Mucosa of rectum (tissue), 2 donors: ENCODE measurements at regions not wholly inside any gene's neighbourhood (a gene's known extent, or its start where the extent isn't known, plus 50 kb on each side); places are given as distances from the start of the nearest gene placed in this dataset.

Experiments
- H3K27ac ChIP-seq, 2 donors: one replicate each; pipeline ENCODE4 v1.7.0; 2013; ENCODE audit warnings: inconsistent platforms in 2 of 2, low read depth in 2 of 2, low read length in 2 of 2
- H3K27me3 ChIP-seq, 2 donors: one replicate each; pipeline ENCODE4 v1.7.0; 2013; ENCODE audit warnings: low read length in 2 of 2; ENCODE audit not compliant: control insufficient read depth in 2 of 2, insufficient read depth in 2 of 2
- H3K36me3 ChIP-seq, 2 donors: one replicate each; pipeline ENCODE4 v1.7.0; 2013; ENCODE audit warnings: low read length in 2 of 2; ENCODE audit not compliant: control insufficient read depth in 2 of 2, insufficient read depth in 2 of 2
- H3K4me1 ChIP-seq, 2 donors: one replicate each; pipeline ENCODE4 v1.7.0; 2013; ENCODE audit warnings: low read length in 2 of 2, mild to moderate bottlenecking in 1 of 2; ENCODE audit not compliant: control insufficient read depth in 2 of 2, insufficient read depth in 2 of 2
- H3K4me3 ChIP-seq, 2 donors: one replicate each; pipeline ENCODE4 v1.7.0; 2013; ENCODE audit warnings: low read length in 2 of 2
- H3K9ac ChIP-seq, 2 donors: one replicate each; pipeline ENCODE4 v1.7.0; 2013; ENCODE audit warnings: low read length in 2 of 2, low read depth in 1 of 2, mild to moderate bottlenecking in 1 of 2
- H3K9me3 ChIP-seq, 2 donors: one replicate each; pipeline ENCODE4 v1.7.0; 2013; ENCODE audit warnings: low read length in 2 of 2; ENCODE audit not compliant: control insufficient read depth in 2 of 2
- donor health status: healthy.
- donor health status: Normal muscosa, but diverticular disease.

- Histone ChIP-seq H3K36me3 (no peaks in the 10 kb centered on the region), H3K9me3 (no peaks in the 10 kb centered on the region), H3K27ac (no peak overlapping the region), H3K4me1 (no peaks in the 10 kb centered on the region), H3K9ac (no peak overlapping the region), H3K4me3 (no peak overlapping the region), H3K27me3 (no peaks in the 10 kb centered on the region)
Observed at GRCh38 chr2:226190479-226191252, 609.0 kb downstream of the IRS1 start.

- Histone ChIP-seq H3K36me3 (no peaks in the 10 kb centered on the region), H3K4me3 (no peak overlapping the region), H3K27me3 (no peaks in the 10 kb centered on the region), H3K9ac (no peak overlapping the region), H3K27ac (no peak overlapping the region), H3K4me1 (peaks cover 0 to 2% of the 10 kb centered on the region in 2 donors), H3K9me3 (no peaks in the 10 kb centered on the region)
Observed at GRCh38 chr2:226189061-226189460, 610.6 kb downstream of the IRS1 start.

- no peak overlapping the region for H3K27ac ChIP-seq
- no peaks in the 10 kb centered on the region for H3K36me3 ChIP-seq
- H3K4me3 ChIP-seq, result no peak overlapping the region
- H3K9me3 ChIP-seq, result no peaks in the 10 kb centered on the region
- H3K9ac ChIP-seq, result no peak overlapping the region
- no peaks in the 10 kb centered on the region for H3K27me3 ChIP-seq
- peaks cover 0 to 2% of the 10 kb centered on the region in 2 donors for H3K4me1 ChIP-seq
Observed at GRCh38 chr2:226187616-226188015, 612.0 kb downstream of the IRS1 start.

- H3K4me1 ChIP-seq, result peaks cover 0 to 2% of the 10 kb centered on the region in 2 donors
- H3K36me3 ChIP-seq, result no peaks in the 10 kb centered on the region
- H3K9me3 ChIP-seq, result no peaks in the 10 kb centered on the region
- H3K4me3 ChIP-seq, result no peak overlapping the region
- no peaks in the 10 kb centered on the region for H3K27me3 ChIP-seq
- H3K27ac ChIP-seq, result no peak overlapping the region
- H3K9ac ChIP-seq, result no peak overlapping the region
Observed at GRCh38 chr2:226187156-226187555, 612.5 kb downstream of the IRS1 start.

- peaks cover 0 to 2% of the 10 kb centered on the region in 2 donors for H3K4me1 ChIP-seq
- no peaks in the 10 kb centered on the region for H3K27me3 ChIP-seq
- no peak overlapping the region for H3K4me3 ChIP-seq
- peak overlapping the region; percentile 18 to 54 for H3K27ac ChIP-seq
- H3K9ac ChIP-seq, result no peak overlapping the region
- no peaks in the 10 kb centered on the region for H3K9me3 ChIP-seq
- no peaks in the 10 kb centered on the region for H3K36me3 ChIP-seq
Observed at GRCh38 chr2:226185616-226186211, 613.9 kb downstream of the IRS1 start.

GRCh38 chr2:226184940-226185615 lies 614.5 kb downstream of the IRS1 start:
- H3K9ac ChIP-seq, result no peak overlapping the region
- no peaks in the 10 kb centered on the region for H3K9me3 ChIP-seq
- no peaks in the 10 kb centered on the region for H3K36me3 ChIP-seq
- peak overlapping the region; percentile 18 to 54 for H3K27ac ChIP-seq
- H3K4me1 ChIP-seq, result peaks cover 0 to 2% of the 10 kb centered on the region in 2 donors
- H3K4me3 ChIP-seq, result no peak overlapping the region
- no peaks in the 10 kb centered on the region for H3K27me3 ChIP-seq

- no peak overlapping the region for H3K4me3 ChIP-seq
- no peaks in the 10 kb centered on the region for H3K36me3 ChIP-seq
- H3K4me1 ChIP-seq, result peaks cover 0 to 2% of the 10 kb centered on the region in 2 donors
- no peak overlapping the region for H3K27ac ChIP-seq
- H3K9ac ChIP-seq, result no peak overlapping the region
- H3K9me3 ChIP-seq, result no peaks in the 10 kb centered on the region
- H3K27me3 ChIP-seq, result no peaks in the 10 kb centered on the region
Observed at GRCh38 chr2:226184540-226184939, 615.1 kb downstream of the IRS1 start.

- Histone ChIP-seq H3K9me3 (peaks cover 0 to 2% of the 10 kb centered on the region in 2 donors), H3K27ac (no peak overlapping the region), H3K4me1 (peaks cover 0 to 2% of the 10 kb centered on the region in 2 donors), H3K36me3 (no peaks in the 10 kb centered on the region), H3K27me3 (no peaks in the 10 kb centered on the region), H3K9ac (no peak overlapping the region), H3K4me3 (no peak overlapping the region)
Observed at GRCh38 chr2:226183550-226183949, 616.1 kb downstream of the IRS1 start.

- Histone ChIP-seq H3K4me1 (peaks cover 0 to 2% of the 10 kb centered on the region in 2 donors), H3K27me3 (no peaks in the 10 kb centered on the region), H3K9me3 (peaks cover 0 to 2% of the 10 kb centered on the region in 2 donors), H3K9ac (no peak overlapping the region), H3K4me3 (no peak overlapping the region), H3K36me3 (no peaks in the 10 kb centered on the region), H3K27ac (no peak overlapping the region)
Observed at GRCh38 chr2:226183033-226183432, 616.6 kb downstream of the IRS1 start.

GRCh38 chr2:226181909-226182308 lies 617.7 kb downstream of the IRS1 start:
- no peaks in the 10 kb centered on the region for H3K36me3 ChIP-seq
- no peak overlapping the region for H3K4me3 ChIP-seq
- H3K9ac ChIP-seq, result no peak overlapping the region
- H3K4me1 ChIP-seq, result peaks cover 0 to 2% of the 10 kb centered on the region in 2 donors
- H3K27me3 ChIP-seq, result no peaks in the 10 kb centered on the region
- peaks cover 0 to 2% of the 10 kb centered on the region in 2 donors for H3K9me3 ChIP-seq
- no peak overlapping the region for H3K27ac ChIP-seq
